ENCODE measurements at regions not wholly inside any gene's neighbourhood (a gene's known extent, or its start where the extent isn't known, plus 50 kb on each side); places are given as distances from the start of the nearest gene placed in this dataset.

- no peak overlapping the region for H3K4me3 ChIP-seq (ENCODE audit: low read depth, low read length, poor library complexity, severe bottlenecking)
- H2AFZ ChIP-seq (ENCODE audit: low read length): no peak overlapping the region
- H3K9me2 ChIP-seq (ENCODE audit: low read depth, low read length): no peaks in the 10 kb centered on the region
- no peak for TF ChIP-seq CTCF (IDR thresholded peaks at IDR 0.05; ENCODE audit: low read length)
- TF ChIP-seq EZH2 (IDR thresholded peaks at IDR 0.05; ENCODE audit: borderline replicate concordance, low read length): no peak
- no peaks in the 10 kb centered on the region for H3K4me1 ChIP-seq (ENCODE audit: insufficient read depth, low read length, severe bottlenecking)
- H4K20me1 ChIP-seq (ENCODE audit: insufficient read depth, low read length): no peaks in the 10 kb centered on the region
- H3K27ac ChIP-seq (ENCODE audit: low read depth, low read length, poor library complexity, severe bottlenecking): no peak overlapping the region
- H3K9ac ChIP-seq (ENCODE audit: low read length): no peak overlapping the region
- no peaks in the 10 kb centered on the region for H3K79me2 ChIP-seq (ENCODE audit: insufficient read depth, low read length)
- H3K4me2 ChIP-seq (ENCODE audit: low read length): no peak overlapping the region
- H3F3A ChIP-seq (ENCODE audit: insufficient read depth, low read length): no peaks in the 10 kb centered on the region
- no peaks in the 10 kb centered on the region for H3K9me3 ChIP-seq (ENCODE audit: low read length)
- no peaks in the 10 kb centered on the region for H3K36me3 ChIP-seq (ENCODE audit: insufficient read depth, low read length)
- no peaks in the 10 kb centered on the region for H3K27me3 ChIP-seq (ENCODE audit: insufficient read depth, low read length)
Observed at GRCh38 chr9:73539881-73540390, 388.3 kb downstream of the ANXA1 start.

GRCh38 chr9:73541923-73542322, 390.3 kb downstream of the ANXA1 start:
- H3K4me1 ChIP-seq (ENCODE audit: insufficient read depth, low read length, severe bottlenecking): no peaks in the 10 kb centered on the region

GRCh38 chr9:73543727-73544126, 392.1 kb downstream of the ANXA1 start:
- no peaks in the 10 kb centered on the region for H3K27me3 ChIP-seq (ENCODE audit: insufficient read depth, low read length)
- no peak overlapping the region for H3K9ac ChIP-seq (ENCODE audit: low read length)
- no peak for TF ChIP-seq EZH2 (IDR thresholded peaks at IDR 0.05; ENCODE audit: borderline replicate concordance, low read length)
- TF ChIP-seq CTCF (IDR thresholded peaks at IDR 0.05; ENCODE audit: low read length): no peak
- H3K36me3 ChIP-seq (ENCODE audit: insufficient read depth, low read length): no peaks in the 10 kb centered on the region
- H4K20me1 ChIP-seq (ENCODE audit: insufficient read depth, low read length): no peaks in the 10 kb centered on the region
- H3K4me2 ChIP-seq (ENCODE audit: low read length): no peak overlapping the region
- H3F3A ChIP-seq (ENCODE audit: insufficient read depth, low read length): no peaks in the 10 kb centered on the region
- no peaks in the 10 kb centered on the region for H3K9me3 ChIP-seq (ENCODE audit: low read length)
- no peaks in the 10 kb centered on the region for H3K9me2 ChIP-seq (ENCODE audit: low read depth, low read length)
- no peaks in the 10 kb centered on the region for H3K4me1 ChIP-seq (ENCODE audit: insufficient read depth, low read length, severe bottlenecking)
- H2AFZ ChIP-seq (ENCODE audit: low read length): no peak overlapping the region
- H3K27ac ChIP-seq (ENCODE audit: low read depth, low read length, poor library complexity, severe bottlenecking): no peak overlapping the region
- H3K79me2 ChIP-seq (ENCODE audit: insufficient read depth, low read length): no peaks in the 10 kb centered on the region
- no peak overlapping the region for H3K4me3 ChIP-seq (ENCODE audit: low read depth, low read length, poor library complexity, severe bottlenecking)

More at GRCh38 chr9:73541923-73542322, 390.3 kb downstream of the ANXA1 start:
- H3K36me3 ChIP-seq (ENCODE audit: insufficient read depth, low read length): no peaks in the 10 kb centered on the region
- H3K9ac ChIP-seq (ENCODE audit: low read length): no peak overlapping the region
- no peaks in the 10 kb centered on the region for H3F3A ChIP-seq (ENCODE audit: insufficient read depth, low read length)
- H4K20me1 ChIP-seq (ENCODE audit: insufficient read depth, low read length): no peaks in the 10 kb centered on the region
- TF ChIP-seq CTCF (IDR thresholded peaks at IDR 0.05; ENCODE audit: low read length) (no peak), EZH2 (IDR thresholded peaks at IDR 0.05; ENCODE audit: borderline replicate concordance, low read length) (no peak)
- H3K4me2 ChIP-seq (ENCODE audit: low read length): no peak overlapping the region
- no peak overlapping the region for H3K27ac ChIP-seq (ENCODE audit: low read depth, low read length, poor library complexity, severe bottlenecking)
- no peaks in the 10 kb centered on the region for H3K9me2 ChIP-seq (ENCODE audit: low read depth, low read length)
- no peaks in the 10 kb centered on the region for H3K9me3 ChIP-seq (ENCODE audit: low read length)
- H2AFZ ChIP-seq (ENCODE audit: low read length): no peak overlapping the region
- H3K27me3 ChIP-seq (ENCODE audit: insufficient read depth, low read length): no peaks in the 10 kb centered on the region
- H3K79me2 ChIP-seq (ENCODE audit: insufficient read depth, low read length): no peaks in the 10 kb centered on the region
- H3K4me3 ChIP-seq (ENCODE audit: low read depth, low read length, poor library complexity, severe bottlenecking): no peak overlapping the region
